HepG2 (cell line): ENCODE measurements at regions not wholly inside any gene's neighbourhood (a gene's known extent, or its start where the extent isn't known, plus 50 kb on each side); places are given as distances from the start of the nearest gene placed in this dataset.

ENCODE experiments used
- SNRNP70 ChIP-seq: fragments of 200-400 bp; formaldehyde crosslinking; IDR thresholded peaks from 2 replicates; pipeline ENCODE4 v1.6.1; 2017; ENCODE audit warnings: mild to moderate bottlenecking, low read depth, low read length, moderate library complexity
- TCF12 ChIP-seq, 2 experiments: fragments of 450-650 bp in 1 of 2; sonication (generic) in 1 of 2; formaldehyde crosslinking in 1 of 2; IDR thresholded peaks; 2 replicates each; pipeline versions ENCODE4 v1.6.1 to v1.8.0; 2017 to 2022; ENCODE audit warnings: antibody characterized with exemption in 1 of 2, mild to moderate bottlenecking in 1 of 2, missing genetic modification reagents in 1 of 2, moderate library complexity in 1 of 2
- U2AF2 ChIP-seq: fragments of 200-400 bp; formaldehyde crosslinking; IDR thresholded peaks from 2 replicates; pipeline ENCODE4 v1.6.1; 2017; ENCODE audit warnings: low read depth, mild to moderate bottlenecking, low read length
- ZBTB46 ChIP-seq: sonication (generic); formaldehyde crosslinking; IDR thresholded peaks from 2 replicates; pipeline ENCODE4 v1.4.0; 2020; ENCODE audit warnings: mild to moderate bottlenecking, missing genetic modification reagents, borderline replicate concordance
- ZHX2 ChIP-seq, 2 experiments: sonication (generic) in 1 of 2; formaldehyde crosslinking in 1 of 2; IDR thresholded peaks; 2 replicates each; pipeline versions ENCODE4 v1.6.1 to v1.9.0; 2014 to 2022; ENCODE audit warnings: antibody characterized with exemption in 1 of 2, borderline replicate concordance in 1 of 2, inconsistent platforms in 1 of 2, low read depth in 1 of 2, missing genetic modification reagents in 1 of 2
- ZNF407 ChIP-seq: sonication (generic); formaldehyde crosslinking; IDR thresholded peaks from one replicate; pipeline ENCODE4 v1.5.1; 2020; ENCODE audit warnings: mild to moderate bottlenecking, missing genetic modification reagents; ENCODE audit errors: not compliant biosample characterization
- ZNF574 ChIP-seq: sonication (generic); formaldehyde crosslinking; IDR thresholded peaks from 2 replicates; pipeline ENCODE4 v1.4.0; 2020; ENCODE audit warnings: missing genetic modification reagents

- TF ChIP-seq ZNF574 (CRISPR knock-in tag) (peak; percentile 44; the same call in 1 of the 2 replicates), ZHX2 (IDR thresholded peaks at IDR 0.05; ENCODE audit: low read depth) (no peak), ZHX2 (CRISPR knock-in tag; IDR thresholded peaks at IDR 0.05; ENCODE audit: borderline replicate concordance) (no peak), TCF12 (IDR thresholded peaks at IDR 0.05) (no peak), TCF12 (CRISPR knock-in tag; IDR thresholded peaks at IDR 0.05) (0 out of 2 replicates have a peak, but pooled peaks have one; percentile 25), SNRNP70 (no peak), ZBTB46 (CRISPR knock-in tag) (no peak), ZNF407 (CRISPR knock-in tag) (no peak), U2AF2 (no peak)
These were observed 73.5 kb downstream of the ARF6 start (continued) for GRCh38 chr14:49966304-49966809.
